H1 (cell line): ENCODE measurements at regions not wholly inside any gene's neighbourhood (a gene's known extent, or its start where the extent isn't known, plus 50 kb on each side); places are given as distances from the start of the nearest gene placed in this dataset.

Experiments used
- CTCF ChIA-PET: fragments of 300-600 bp; sonication (Branson Sonifier 250); formaldehyde crosslinking; loops from one replicate; lab custom pipeline; 2021; ENCODE audit not compliant: partially characterized antibody; lab: Charles Lee
- POLR2A ChIA-PET: fragments of 300-600 bp; sonication (Branson Sonifier 250); formaldehyde crosslinking; loops from one replicate; lab custom pipeline; 2021; ENCODE audit warnings: inconsistent platforms; ENCODE audit not compliant: partially characterized antibody; lab: Charles Lee
- DNase-seq, 2 experiments: peaks; one replicate each; pipeline versions ENCODE4 v3.0.0 to v3.0.0-alpha.2; 2010 to 2022; ENCODE audit warnings: low spot score in 2 of 2, low read depth in 1 of 2, mixed read lengths in 1 of 2
- FAIRE-seq: peaks from 2 replicates; lab custom pipeline; 2011; peaks lifted over from hg19 to GRCh38; lab: Jason Lieb, UNC
- H2AFZ ChIP-seq: 2 replicates; pipeline ENCODE4 v1.8.1; 2012; ENCODE audit warnings: low read length, inconsistent platforms
- H2AK5ac ChIP-seq: 2 replicates; pipeline ENCODE4 v1.6.1; 2013; ENCODE audit warnings: low read depth, low read length
- H2BK120ac ChIP-seq: replicated peaks from 2 replicates; pipeline ENCODE3; 2013; ENCODE audit warnings: low read depth, low read length, inconsistent platforms
- H2BK12ac ChIP-seq: 2 replicates; pipeline ENCODE4 v1.6.1; 2013; ENCODE audit warnings: low read depth, low read length
- H2BK15ac ChIP-seq: 2 replicates; pipeline ENCODE4 v1.6.1; 2013; ENCODE audit warnings: low read length
- H2BK20ac ChIP-seq: 2 replicates; pipeline ENCODE4 v1.6.1; 2013; ENCODE audit warnings: low read length
- H2BK5ac ChIP-seq: 2 replicates; pipeline ENCODE4 v1.6.1; 2013; ENCODE audit warnings: low read depth, low read length
- H3K14ac ChIP-seq: 2 replicates; pipeline ENCODE4 v1.6.1; 2013; ENCODE audit warnings: inconsistent platforms; ENCODE audit not compliant: insufficient read length
- H3K18ac ChIP-seq: 2 replicates; pipeline ENCODE4 v1.6.1; 2013; ENCODE audit warnings: low read length; ENCODE audit errors: extremely low read depth
- H3K23ac ChIP-seq: 2 replicates; pipeline ENCODE4 v1.6.1; 2013; ENCODE audit warnings: inconsistent platforms; ENCODE audit not compliant: insufficient read length
- H3K23me2 ChIP-seq: 2 replicates; pipeline ENCODE4 v1.6.1; 2013; ENCODE audit warnings: low read depth, low read length
- H3K27ac ChIP-seq: 2 replicates; pipeline ENCODE4 v1.6.1; 2011; ENCODE audit warnings: low read depth, low read length, inconsistent platforms
- H3K27me3 ChIP-seq, 4 experiments: replicated peaks in 1 of 4; 1 replicate in 1 of 4; 2 replicates in 3 of 4; pipeline versions ENCODE4 v1.6.1 to v1.8.1; 2011 to 2013; ENCODE audit warnings: low read length in 3 of 4, mild to moderate bottlenecking in 3 of 4, inconsistent platforms in 2 of 4, mixed read lengths in 2 of 4, moderate library complexity in 1 of 4; ENCODE audit not compliant: control insufficient read depth in 3 of 4, insufficient read depth in 3 of 4; ENCODE audit errors: extremely low read depth in 1 of 4
- H3K36me3 ChIP-seq, 4 experiments: 2 replicates each; pipeline versions ENCODE4 v1.6.1 to v1.8.1; 2011 to 2013; ENCODE audit warnings: mild to moderate bottlenecking in 4 of 4, low read length in 3 of 4, moderate library complexity in 2 of 4, control low read depth in 1 of 4, inconsistent platforms in 1 of 4; ENCODE audit not compliant: insufficient read depth in 4 of 4, control insufficient read depth in 2 of 4
- H3K4ac ChIP-seq: replicated peaks from 2 replicates; pipeline ENCODE3; 2013; ENCODE audit warnings: low read length, low read depth, mixed read lengths, inconsistent platforms; ENCODE audit not compliant: insufficient read length
- H3K4me1 ChIP-seq, 4 experiments: replicated peaks in 1 of 4; 1 replicate in 1 of 4; 2 replicates in 3 of 4; pipeline versions ENCODE4 v1.6.1 to v1.8.1; 2011 to 2013; ENCODE audit warnings: low read length in 3 of 4, inconsistent platforms in 2 of 4, mixed read lengths in 1 of 4; ENCODE audit not compliant: insufficient read depth in 4 of 4, control insufficient read depth in 3 of 4
- H3K4me2 ChIP-seq, 2 experiments: 2 replicates each; pipeline versions ENCODE4 v1.6.1 to v1.8.1; 2011 to 2013; ENCODE audit warnings: low read depth in 2 of 2, low read length in 2 of 2, control low read depth in 1 of 2, inconsistent platforms in 1 of 2, mild to moderate bottlenecking in 1 of 2; ENCODE audit not compliant: insufficient read depth in 1 of 2
- H3K4me3 ChIP-seq, 4 experiments: fragments of 200-600, 300-600 bp in 1 of 4; sonication (generic), shearing (Covaris generic), sonication (Bioruptor Twin) in 1 of 4; 2 replicates each; pipeline versions ENCODE4 v1.5.1 to v1.8.1; 2011 to 2016; ENCODE audit warnings: low read length in 4 of 4, low read depth in 3 of 4, control low read depth in 2 of 4, inconsistent platforms in 2 of 4, mild to moderate bottlenecking in 2 of 4, mixed read lengths in 1 of 4, moderate library complexity in 1 of 4; ENCODE audit not compliant: insufficient read depth in 2 of 4; ENCODE audit errors: extremely low read depth in 1 of 4
- H3K56ac ChIP-seq: replicated peaks from 2 replicates; pipeline ENCODE3; 2013; ENCODE audit warnings: low read depth, mild to moderate bottlenecking, mixed read lengths, low read length, inconsistent platforms; ENCODE audit not compliant: insufficient read length
- H3K79me1 ChIP-seq: 2 replicates; pipeline ENCODE4 v1.6.1; 2013; ENCODE audit warnings: low read depth, low read length, control low read depth
- H3K79me2 ChIP-seq, 2 experiments: 2 replicates each; pipeline versions ENCODE4 v1.6.1 to v1.8.1; 2012 to 2013; ENCODE audit warnings: low read length in 2 of 2, mild to moderate bottlenecking in 2 of 2, inconsistent platforms in 1 of 2; ENCODE audit not compliant: insufficient read depth in 2 of 2, control insufficient read depth in 1 of 2
- H3K9ac ChIP-seq, 4 experiments: replicated peaks in 1 of 4; 1 replicate in 1 of 4; 2 replicates in 3 of 4; pipeline versions ENCODE4 v1.6.1 to v1.8.1; 2011 to 2013; ENCODE audit warnings: low read depth in 3 of 4, low read length in 3 of 4, control low read depth in 2 of 4, mild to moderate bottlenecking in 2 of 4, moderate library complexity in 2 of 4, inconsistent platforms in 1 of 4; ENCODE audit errors: extremely low read depth in 1 of 4
- H3K9me3 ChIP-seq, 2 experiments: 2 replicates each; pipeline versions ENCODE4 v1.6.1 to v1.8.1; 2012 to 2013; ENCODE audit warnings: mild to moderate bottlenecking in 2 of 2, moderate library complexity in 2 of 2, control low read depth in 1 of 2, inconsistent platforms in 1 of 2, low read depth in 1 of 2, low read length in 1 of 2, mixed read lengths in 1 of 2; ENCODE audit not compliant: insufficient read depth in 2 of 2
- H4K20me1 ChIP-seq, 2 experiments: replicated peaks in 1 of 2; 2 replicates each; pipeline versions ENCODE3 to v1.8.1; 2011 to 2013; ENCODE audit warnings: inconsistent platforms in 2 of 2, low read length in 2 of 2, mild to moderate bottlenecking in 1 of 2; ENCODE audit not compliant: insufficient read depth in 2 of 2, control insufficient read depth in 1 of 2
- H4K5ac ChIP-seq: 2 replicates; pipeline ENCODE4 v1.6.1; 2013; ENCODE audit warnings: low read length, low read depth, mixed read lengths, inconsistent platforms; ENCODE audit not compliant: insufficient read length
- H4K8ac ChIP-seq: 2 replicates; pipeline ENCODE4 v1.8.0; 2013; ENCODE audit warnings: mild to moderate bottlenecking, moderate library complexity, low read length, inconsistent platforms; ENCODE audit not compliant: insufficient read depth; ENCODE audit errors: extremely low read depth
- H4K91ac ChIP-seq: replicated peaks from 2 replicates; pipeline ENCODE3; 2013; ENCODE audit warnings: low read length, mixed read lengths, inconsistent platforms; ENCODE audit not compliant: insufficient read length
- CEBPB ChIP-seq: IDR thresholded peaks from 2 replicates; pipeline ENCODE4 v1.6.1; 2012; ENCODE audit warnings: low read depth, low read length
- HDAC2 ChIP-seq, 2 experiments: fragments of 300-600 bp in 1 of 2; sonication (generic) in 1 of 2; IDR thresholded peaks; 2 replicates each; pipeline ENCODE4 v1.6.1; 2011 to 2012; ENCODE audit warnings: low read depth in 2 of 2, low read length in 2 of 2, mild to moderate bottlenecking in 2 of 2, moderate library complexity in 2 of 2, borderline replicate concordance in 1 of 2, inconsistent platforms in 1 of 2
- MAFK ChIP-seq: IDR thresholded peaks from 2 replicates; pipeline ENCODE4 v1.6.1; 2012; ENCODE audit warnings: low read depth, mild to moderate bottlenecking, improper control_type of control experiment, low read length
- USF2 ChIP-seq: IDR thresholded peaks from 2 replicates; pipeline ENCODE4 v1.6.1; 2011; ENCODE audit warnings: low read length, improper control_type of control experiment
- WGBS, 2 experiments: shearing (Covaris generic) in 1 of 2; methylation state at CpG; one replicate each; pipeline versions ENCODE4 v1.1.6 to v1.1.7; 2013 to 2015; ENCODE audit warnings: low lambda C conversion rate in 2 of 2, mixed read lengths in 2 of 2, inconsistent platforms in 1 of 2, low coverage in 1 of 2, missing lambda C conversion rate in 1 of 2; ENCODE audit not compliant: insufficient replicate concordance in 2 of 2, insufficient coverage in 1 of 2, insufficient read length in 1 of 2; ENCODE audit errors: extremely low coverage in 1 of 2, missing lambda C conversion rate in 1 of 2; 5-methylcytosine and 5-hydroxymethylcytosine counted together
- TF ChIP-seq, protein P1 (sequence below): IDR thresholded peaks from 2 replicates; pipeline ENCODE4 v1.6.1; 2012; ENCODE audit warnings: inconsistent platforms

DNA sequence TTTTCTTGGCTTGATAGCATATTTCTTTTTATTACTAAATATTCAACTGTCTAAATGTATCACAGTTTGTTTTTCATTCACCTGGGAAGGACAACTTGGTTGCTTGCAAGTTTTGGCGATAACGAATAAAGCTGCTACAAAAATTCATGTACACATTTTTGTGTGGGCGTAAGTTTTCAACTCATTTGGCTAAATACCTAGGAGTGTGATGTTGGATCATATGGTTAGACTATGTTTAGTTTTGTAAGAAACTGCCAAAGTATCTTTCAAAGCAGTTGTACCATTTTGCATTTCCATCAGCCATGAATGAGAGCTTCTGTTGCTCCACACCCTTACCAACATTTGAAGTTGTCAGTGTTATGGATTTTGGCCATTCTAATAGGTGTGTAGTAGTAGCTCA is 428.0 kb downstream of the ACTL7B start:
- no peak overlapping the region for H3K9ac ChIP-seq
- POLR2A ChIA-PET, result no interaction called here
- H3K4me1 ChIP-seq, result no peaks in the 10 kb centered on the region
- H3K4me2 ChIP-seq, result no peak overlapping the region
- H4K5ac ChIP-seq, result no peak overlapping the region
- H3K36me3 ChIP-seq, result no peaks in the 10 kb centered on the region
- no peak overlapping the region for H3K27ac ChIP-seq
- no peak overlapping the region for H3K14ac ChIP-seq
- H3K4me3 ChIP-seq, result no peak overlapping the region
- TF ChIP-seq CEBPB, result no peak
- no peak for TF ChIP-seq MAFK
- TF ChIP-seq HDAC2 (IDR thresholded peaks at IDR 0.05; ENCODE audit: borderline replicate concordance in 1 of 2, low read depth in 2 of 2, low read length in 2 of 2), result no peak
- no peak for TF ChIP-seq USF2
- TF ChIP-seq, protein P1, sequence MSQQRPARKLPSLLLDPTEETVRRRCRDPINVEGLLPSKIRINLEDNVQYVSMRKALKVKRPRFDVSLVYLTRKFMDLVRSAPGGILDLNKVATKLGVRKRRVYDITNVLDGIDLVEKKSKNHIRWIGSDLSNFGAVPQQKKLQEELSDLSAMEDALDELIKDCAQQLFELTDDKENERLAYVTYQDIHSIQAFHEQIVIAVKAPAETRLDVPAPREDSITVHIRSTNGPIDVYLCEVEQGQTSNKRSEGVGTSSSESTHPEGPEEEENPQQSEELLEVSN, result no peak
- no peak overlapping the region for H3K56ac ChIP-seq
- DNase-seq (no peak), FAIRE-seq (no peak)
- no peak overlapping the region for H2BK20ac ChIP-seq
- H2BK120ac ChIP-seq, result no peak overlapping the region
- no peak overlapping the region for H3K23ac ChIP-seq
- WGBS, 2 experiments, result 100% methylated on average over 3 of the region's 3 CpGs; no CpG with 5 or more reads in 1 of the 2 experiments
- H4K20me1 ChIP-seq, result no peaks in the 10 kb centered on the region
- H2AFZ ChIP-seq, result no peak overlapping the region
- H3K23me2 ChIP-seq, result no peaks in the 10 kb centered on the region
- no peak overlapping the region for H2BK12ac ChIP-seq
- no peak overlapping the region for H2BK5ac ChIP-seq
- H4K8ac ChIP-seq, result no peak overlapping the region
- H2AK5ac ChIP-seq, result no peak overlapping the region
- H3K79me1 ChIP-seq, result no peaks in the 10 kb centered on the region
- H3K4ac ChIP-seq, result no peak overlapping the region
- H3K79me2 ChIP-seq, result no peaks in the 10 kb centered on the region
- H3K27me3 ChIP-seq, result no peaks in the 10 kb centered on the region
- H2BK15ac ChIP-seq, result no peak overlapping the region
- H3K9me3 ChIP-seq, result no peaks in the 10 kb centered on the region
- CTCF ChIA-PET, result interaction anchor here (0.9 to 2.7 kb wide), 3 partner anchors 11 to 963 kb away, joined by 3 to 16 read pairs (median 3); no protein-coding TSS in a partner anchor
- no peak overlapping the region for H4K91ac ChIP-seq
- no peak overlapping the region for H3K18ac ChIP-seq
